ENCODE measurements at regions not wholly inside any gene's neighbourhood (a gene's known extent, or its start where the extent isn't known, plus 50 kb on each side); places are given as distances from the start of the nearest gene placed in this dataset.

- no peak for DNase-seq (ENCODE audit: low read depth, low spot score)
- TF ChIP-seq CTCF (IDR thresholded peaks at IDR 0.05; ENCODE audit: low read depth, low read length): no peak
- in situ Hi-C loops (cut with HindIII; ENCODE audit: low sequenced_read_pairs): no loop called here
- no peak overlapping the region for H3K4me3 ChIP-seq (ENCODE audit: low read depth, low read length)
Observed at GRCh38 chr20:52365688-52366087, 174.1 kb upstream of the ZFP64 start.

GRCh38 chr20:52364405-52364804, 172.8 kb upstream of the ZFP64 start:
- in situ Hi-C loops (cut with HindIII; ENCODE audit: low sequenced_read_pairs): no loop called here
- no peak for TF ChIP-seq CTCF (IDR thresholded peaks at IDR 0.05; ENCODE audit: low read depth, low read length)
- no peak for DNase-seq (ENCODE audit: low read depth, low spot score)
- no peak overlapping the region for H3K4me3 ChIP-seq (ENCODE audit: low read depth, low read length)

- in situ Hi-C loops (cut with HindIII; ENCODE audit: low sequenced_read_pairs): no loop called here
- no peak overlapping the region for H3K4me3 ChIP-seq (ENCODE audit: low read depth, low read length)
- DNase-seq (ENCODE audit: low read depth, low spot score): no peak
- TF ChIP-seq CTCF (IDR thresholded peaks at IDR 0.05; ENCODE audit: low read depth, low read length): no peak
Observed at GRCh38 chr20:52361650-52362049, 170.1 kb upstream of the ZFP64 start.

- no peak for TF ChIP-seq CTCF (IDR thresholded peaks at IDR 0.05; ENCODE audit: low read depth, low read length)
- no peak for DNase-seq (ENCODE audit: low read depth, low spot score)
- in situ Hi-C loops (cut with HindIII; ENCODE audit: low sequenced_read_pairs): no loop called here
- H3K4me3 ChIP-seq (ENCODE audit: low read depth, low read length): no peak overlapping the region
Observed at GRCh38 chr20:52349806-52350205, 158.2 kb upstream of the ZFP64 start.

GRCh38 chr20:52348434-52348833, 156.9 kb upstream of the ZFP64 start:
- no peak overlapping the region for H3K4me3 ChIP-seq (ENCODE audit: low read depth, low read length)
- in situ Hi-C loops (cut with HindIII; ENCODE audit: low sequenced_read_pairs): no loop called here
- no peak for DNase-seq (ENCODE audit: low read depth, low spot score)
- no peak for TF ChIP-seq CTCF (IDR thresholded peaks at IDR 0.05; ENCODE audit: low read depth, low read length)

- no peak for TF ChIP-seq CTCF (IDR thresholded peaks at IDR 0.05; ENCODE audit: low read depth, low read length)
- no peak for DNase-seq (ENCODE audit: low read depth, low spot score)
- in situ Hi-C loops (cut with HindIII; ENCODE audit: low sequenced_read_pairs): no loop called here
- no peak overlapping the region for H3K4me3 ChIP-seq (ENCODE audit: low read depth, low read length)
Observed at GRCh38 chr20:52346797-52347196, 155.2 kb upstream of the ZFP64 start.

- no peak for DNase-seq (ENCODE audit: low read depth, low spot score)
- no peak overlapping the region for H3K4me3 ChIP-seq (ENCODE audit: low read depth, low read length)
- in situ Hi-C loops (cut with HindIII; ENCODE audit: low sequenced_read_pairs): no loop called here
- TF ChIP-seq CTCF (IDR thresholded peaks at IDR 0.05; ENCODE audit: low read depth, low read length): no peak
Observed at GRCh38 chr20:52342913-52343312, 151.3 kb upstream of the ZFP64 start.

Data from astrocyte of the spinal cord (primary cell).